Endodermal cell (in vitro differentiated cells): ENCODE measurements at regions not wholly inside any gene's neighbourhood (a gene's known extent, or its start where the extent isn't known, plus 50 kb on each side); places are given as distances from the start of the nearest gene placed in this dataset.

ENCODE experiments used
- DNase-seq: peaks from one replicate; pipeline ENCODE4 v3.0.0-alpha.2; 2017
- H3K27ac ChIP-seq: 2 replicates; pipeline ENCODE4 v1.5.1; 2013; ENCODE audit warnings: mild to moderate bottlenecking, low read depth, low read length, moderate library complexity
- H3K27me3 ChIP-seq: 2 replicates; pipeline ENCODE4 v1.6.1; 2013; ENCODE audit warnings: mild to moderate bottlenecking, low read length, moderate library complexity; ENCODE audit not compliant: insufficient read depth, control insufficient read depth, poor library complexity, severe bottlenecking
- H3K36me3 ChIP-seq: 2 replicates; pipeline ENCODE4 v1.7.0; 2013; ENCODE audit warnings: mild to moderate bottlenecking, low read length, moderate library complexity; ENCODE audit not compliant: control insufficient read depth, insufficient read depth
- H3K4me1 ChIP-seq: one replicate; pipeline ENCODE4 v1.7.0; 2013; ENCODE audit warnings: low read length; ENCODE audit not compliant: control insufficient read depth, insufficient read depth
- H3K4me3 ChIP-seq: 2 replicates; pipeline ENCODE4 v1.5.1; 2013; ENCODE audit warnings: mild to moderate bottlenecking, low read length, moderate library complexity
- H3K9ac ChIP-seq: 2 replicates; pipeline ENCODE4 v1.6.1; 2013; ENCODE audit warnings: mild to moderate bottlenecking, low read length, moderate library complexity; ENCODE audit not compliant: poor library complexity, severe bottlenecking; ENCODE audit errors: extremely low read depth
- H3K9me3 ChIP-seq: 2 replicates; pipeline ENCODE4 v1.6.1; 2013; ENCODE audit warnings: mild to moderate bottlenecking, low read length, moderate library complexity; ENCODE audit not compliant: control insufficient read depth
- H3K27ac Mint-ChIP-seq: 2 replicates; pipeline ENCODE4 v1.8.0; 2020; ENCODE audit warnings: mixed read lengths
- H3K27me3 Mint-ChIP-seq: 2 replicates; pipeline ENCODE4 v1.8.0; 2021; ENCODE audit warnings: mild to moderate bottlenecking, mixed read lengths; ENCODE audit not compliant: insufficient read depth
- H3K36me3 Mint-ChIP-seq: 2 replicates; pipeline ENCODE4 v1.8.0; 2020; ENCODE audit warnings: low read depth, mixed read lengths
- H3K4me1 Mint-ChIP-seq: 2 replicates; pipeline ENCODE4 v1.8.0; 2020; ENCODE audit warnings: mixed read lengths
- H3K4me3 Mint-ChIP-seq: 2 replicates; pipeline ENCODE4 v1.8.0; 2020; ENCODE audit warnings: mild to moderate bottlenecking, moderate library complexity, mixed read lengths
- H3K9me3 Mint-ChIP-seq: 2 replicates; pipeline ENCODE4 v1.8.0; 2020; ENCODE audit warnings: mild to moderate bottlenecking, mixed read lengths
- WGBS, 2 experiments: methylation state at CpG; one replicate each; pipeline versions ENCODE4 v1.1.5 to v1.1.7; 2013; ENCODE audit warnings: missing lambda C conversion rate in 2 of 2, mixed read lengths in 1 of 2; ENCODE audit not compliant: insufficient coverage in 1 of 2, insufficient read length in 1 of 2; 5-methylcytosine and 5-hydroxymethylcytosine counted together
- TF ChIP-seq, protein P1 (sequence below): fragments of 200-600 bp; sonication (generic); conservative IDR thresholded peaks from 2 replicates; pipeline ENCODE4 v1.5.0; 2021; ENCODE audit warnings: antibody characterized with exemption, mild to moderate bottlenecking

DNA sequence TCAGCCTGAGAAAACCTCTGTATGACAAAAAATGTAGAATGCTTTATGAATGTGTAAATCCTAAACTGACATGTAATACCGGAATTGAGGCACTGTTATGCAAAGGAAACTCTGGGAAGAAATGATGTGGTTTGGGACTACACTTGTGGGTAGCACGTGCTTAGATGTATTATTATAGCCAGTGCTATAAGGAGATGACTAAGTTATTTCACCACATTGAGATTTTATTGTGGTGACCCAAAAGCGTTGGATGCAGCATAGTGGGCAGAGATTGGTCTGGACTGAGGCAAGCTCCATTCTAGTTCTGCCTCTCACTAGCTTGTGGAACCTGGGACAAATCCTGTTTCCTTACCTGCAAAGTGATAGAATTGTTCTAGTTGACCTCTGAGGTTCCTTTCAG lies 172.2 kb downstream of the SNAPC1 start:
- H3K27ac ChIP-seq, result no peak overlapping the region
- 90 to 94% methylated on average over 3 of the region's 3 CpGs for WGBS, 2 experiments
- no peaks in the 10 kb centered on the region for H3K9me3 Mint-ChIP-seq
- no peaks in the 10 kb centered on the region for H3K36me3 ChIP-seq
- no peak for DNase-seq
- H3K9ac ChIP-seq, result no peak overlapping the region
- H3K27me3 ChIP-seq, result no peaks in the 10 kb centered on the region
- no peaks in the 10 kb centered on the region for H3K9me3 ChIP-seq
- no peaks in the 10 kb centered on the region for H3K27me3 Mint-ChIP-seq
- no peak overlapping the region for H3K4me3 ChIP-seq
- H3K4me1 ChIP-seq, result peaks cover 4% of the 10 kb centered on the region
- TF ChIP-seq, protein P1, sequence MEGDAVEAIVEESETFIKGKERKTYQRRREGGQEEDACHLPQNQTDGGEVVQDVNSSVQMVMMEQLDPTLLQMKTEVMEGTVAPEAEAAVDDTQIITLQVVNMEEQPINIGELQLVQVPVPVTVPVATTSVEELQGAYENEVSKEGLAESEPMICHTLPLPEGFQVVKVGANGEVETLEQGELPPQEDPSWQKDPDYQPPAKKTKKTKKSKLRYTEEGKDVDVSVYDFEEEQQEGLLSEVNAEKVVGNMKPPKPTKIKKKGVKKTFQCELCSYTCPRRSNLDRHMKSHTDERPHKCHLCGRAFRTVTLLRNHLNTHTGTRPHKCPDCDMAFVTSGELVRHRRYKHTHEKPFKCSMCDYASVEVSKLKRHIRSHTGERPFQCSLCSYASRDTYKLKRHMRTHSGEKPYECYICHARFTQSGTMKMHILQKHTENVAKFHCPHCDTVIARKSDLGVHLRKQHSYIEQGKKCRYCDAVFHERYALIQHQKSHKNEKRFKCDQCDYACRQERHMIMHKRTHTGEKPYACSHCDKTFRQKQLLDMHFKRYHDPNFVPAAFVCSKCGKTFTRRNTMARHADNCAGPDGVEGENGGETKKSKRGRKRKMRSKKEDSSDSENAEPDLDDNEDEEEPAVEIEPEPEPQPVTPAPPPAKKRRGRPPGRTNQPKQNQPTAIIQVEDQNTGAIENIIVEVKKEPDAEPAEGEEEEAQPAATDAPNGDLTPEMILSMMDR, result no peak
- H3K4me3 Mint-ChIP-seq, result no peak overlapping the region
- H3K4me1 Mint-ChIP-seq, result peaks cover 26% of the 10 kb centered on the region
- no peaks in the 10 kb centered on the region for H3K36me3 Mint-ChIP-seq
- no peak overlapping the region for H3K27ac Mint-ChIP-seq

DNA sequence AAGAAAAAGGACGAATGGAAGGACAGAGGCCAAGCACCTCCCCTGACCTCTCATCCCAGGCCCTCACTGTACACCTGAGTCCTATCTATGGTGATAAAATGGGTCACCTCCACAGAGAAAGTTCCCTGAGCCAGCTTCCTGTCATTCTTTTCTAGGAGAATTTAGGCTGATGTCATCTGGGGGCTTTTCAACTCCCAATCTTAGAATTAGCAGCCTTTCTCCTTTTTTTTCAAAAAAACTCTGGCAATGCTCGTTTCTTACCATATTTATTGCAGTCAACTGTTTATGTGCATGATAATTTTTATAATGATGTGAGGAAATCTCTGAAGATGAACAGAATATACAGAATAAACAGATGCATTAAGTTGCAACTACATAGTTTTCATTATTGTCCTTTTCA lies 177.6 kb downstream of the SNAPC1 start:
- H3K4me1 ChIP-seq, result peaks cover 7% of the 10 kb centered on the region
- no peak overlapping the region for H3K4me3 Mint-ChIP-seq
- DNase-seq, result no peak
- no peaks in the 10 kb centered on the region for H3K27me3 ChIP-seq
- H3K9me3 ChIP-seq, result no peaks in the 10 kb centered on the region
- no peaks in the 10 kb centered on the region for H3K27me3 Mint-ChIP-seq
- H3K4me1 Mint-ChIP-seq, result peaks cover 15% of the 10 kb centered on the region
- H3K27ac ChIP-seq, result no peak overlapping the region
- TF ChIP-seq, protein P1, result no peak
- no peaks in the 10 kb centered on the region for H3K36me3 Mint-ChIP-seq
- H3K4me3 ChIP-seq, result no peak overlapping the region
- no peak overlapping the region for H3K9ac ChIP-seq
- peaks cover 8% of the 10 kb centered on the region for H3K9me3 Mint-ChIP-seq
- H3K27ac Mint-ChIP-seq, result no peak overlapping the region
- WGBS, 2 experiments, result 87% methylated on average over 2 of the region's 2 CpGs; no CpG with 5 or more reads in 1 of the 2 experiments
- H3K36me3 ChIP-seq, result no peaks in the 10 kb centered on the region

DNA sequence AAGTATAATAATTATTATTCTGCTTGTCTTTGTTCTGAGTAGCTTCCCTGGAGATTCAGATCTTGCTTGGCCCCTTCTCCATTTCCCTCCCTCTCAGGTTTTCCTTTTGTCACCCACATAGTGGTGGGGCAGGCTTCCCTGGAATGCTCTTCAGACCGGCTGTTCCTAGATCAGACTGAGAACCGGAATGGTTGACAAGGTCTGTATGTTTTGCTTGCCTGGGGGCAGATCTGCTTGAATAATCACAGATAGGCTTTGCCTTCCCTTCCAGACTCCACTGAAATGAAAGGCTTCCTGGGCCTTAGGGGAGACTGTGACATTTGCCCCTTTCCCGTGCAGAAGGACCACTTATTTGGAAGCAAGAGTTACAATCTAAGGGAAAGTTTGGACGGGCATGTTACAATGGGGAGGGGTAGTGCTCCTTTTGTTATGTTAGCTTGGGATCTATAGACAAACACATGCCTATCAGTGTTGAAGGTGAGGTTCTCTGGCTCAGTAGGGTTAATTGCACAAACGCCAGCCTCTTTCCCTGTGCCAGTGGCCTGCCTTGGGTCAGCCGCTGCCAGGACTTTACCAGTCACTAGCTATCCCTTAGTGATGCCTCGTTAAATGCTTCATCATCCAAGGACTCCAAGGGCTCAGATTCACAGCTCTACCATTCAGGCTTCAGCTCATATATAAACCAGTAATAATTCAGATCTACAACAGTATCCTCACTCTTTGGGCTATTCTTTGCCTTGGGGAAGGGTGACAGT lies 178.6 kb downstream of the SNAPC1 start:
- H3K9me3 Mint-ChIP-seq, result peaks cover 13% of the 10 kb centered on the region
- no peaks in the 10 kb centered on the region for H3K27me3 ChIP-seq
- no peaks in the 10 kb centered on the region for H3K36me3 ChIP-seq
- H3K4me3 ChIP-seq, result no peak overlapping the region
- no peaks in the 10 kb centered on the region for H3K9me3 ChIP-seq
- H3K36me3 Mint-ChIP-seq, result no peaks in the 10 kb centered on the region
- H3K4me3 Mint-ChIP-seq, result no peak overlapping the region
- H3K27ac Mint-ChIP-seq, result no peak overlapping the region
- no peaks in the 10 kb centered on the region for H3K27me3 Mint-ChIP-seq
- peaks cover 7% of the 10 kb centered on the region for H3K4me1 ChIP-seq
- 50 to 83% methylated on average over 1 to 7 of the region's 7 CpGs for WGBS, 2 experiments
- H3K27ac ChIP-seq, result peak overlapping the region; percentile 30
- H3K4me1 Mint-ChIP-seq, result peaks cover 15% of the 10 kb centered on the region
- no peak overlapping the region for H3K9ac ChIP-seq
- no peak for DNase-seq
- TF ChIP-seq, protein P1, result no peak
